ENCODE measurements at regions not wholly inside any gene's neighbourhood (a gene's known extent, or its start where the extent isn't known, plus 50 kb on each side); places are given as distances from the start of the nearest gene placed in this dataset.

DNA sequence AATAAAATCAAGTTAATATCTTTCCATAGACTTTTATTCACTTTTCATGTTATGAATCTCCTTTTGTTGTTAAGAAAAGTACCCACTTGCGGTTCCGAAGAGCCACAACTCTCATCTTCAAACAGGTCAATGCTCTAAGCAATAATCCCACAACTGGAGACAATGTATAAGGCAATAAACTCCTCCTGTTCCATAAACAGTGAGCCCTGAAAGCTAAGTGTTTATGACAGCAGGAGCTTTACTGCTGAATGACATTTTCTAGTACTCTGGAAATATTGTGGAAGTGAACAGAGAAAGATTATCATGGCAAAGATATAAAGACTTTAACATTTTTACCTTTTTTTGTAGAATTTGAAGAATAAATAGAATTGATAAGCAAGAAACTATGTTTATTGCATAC lies 213.5 kb upstream of the MBL2 start:
- Histone ChIP-seq H3K36me3 (ENCODE audit: control insufficient read depth, insufficient read depth, low read length) (no peaks in the 10 kb centered on the region; the same call in 1 of the 2 replicates), H3K9me3 (peaks cover under 1% of the 10 kb centered on the region), H3K27me3 (replicated peaks; ENCODE audit: control insufficient read depth, insufficient read depth, low read length) (no peaks in the 10 kb centered on the region), H3K4me3 (ENCODE audit: low read depth, low read length) (no peak overlapping the region), H3K4me1 (peaks cover 5% of the 10 kb centered on the region; the same call in 1 of the 2 replicates)
- peaks cover 6% of the 10 kb centered on the region for H3K4me1 Mint-ChIP-seq (ENCODE audit: low read depth, unreplicated experiment)
- DNase-seq, result no peak
- no peaks in the 10 kb centered on the region for H3K9me3 Mint-ChIP-seq (ENCODE audit: unreplicated experiment)
- ChIA-PET POLR2A (no interaction called here), CTCF (no interaction called here)
- H3K27me3 Mint-ChIP-seq (ENCODE audit: insufficient read depth, unreplicated experiment), result no peaks in the 10 kb centered on the region
- intact Hi-C loops (cut with micrococcal nuclease; ENCODE audit: unreplicated experiment), result no loop called here
- TF ChIP-seq CTCF (IDR thresholded peaks at IDR 0.05; ENCODE audit: insufficient read depth in 1 of 2, low read depth in 1 of 2, low read length in 1 of 2, severe bottlenecking in 1 of 2, unreplicated experiment in 1 of 2), result no peak
- no peak overlapping the region for H3K27ac Mint-ChIP-seq (ENCODE audit: unreplicated experiment)
- BruUV-seq (replicated peaks), result no TSS peak
- H3K36me3 Mint-ChIP-seq (ENCODE audit: insufficient read depth, unreplicated experiment), result peaks cover 8% of the 10 kb centered on the region
- H3K4me3 Mint-ChIP-seq (ENCODE audit: unreplicated experiment), result no peak overlapping the region

DNA sequence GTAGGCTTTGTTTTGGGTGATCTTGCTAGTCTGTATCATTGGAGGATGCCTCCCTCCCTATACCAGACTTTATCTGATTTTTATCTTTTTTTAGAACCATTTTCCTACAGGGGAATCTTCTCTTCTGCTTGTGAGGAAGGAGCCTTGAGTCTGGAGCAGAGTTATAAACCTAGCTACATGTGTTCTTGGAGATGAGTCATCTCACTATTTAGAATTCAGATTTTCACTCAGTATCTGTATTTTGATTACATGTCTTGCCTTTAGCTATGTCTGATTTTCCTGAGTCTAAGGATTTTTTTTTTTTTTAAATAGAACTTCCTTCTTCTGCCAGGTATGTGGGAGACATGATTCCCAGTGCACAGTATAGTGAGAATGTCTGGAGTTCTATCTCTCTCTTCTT lies 211.6 kb upstream of the MBL2 start:
- no peak for TF ChIP-seq CTCF (IDR thresholded peaks at IDR 0.05; ENCODE audit: insufficient read depth in 1 of 2, low read depth in 1 of 2, low read length in 1 of 2, severe bottlenecking in 1 of 2, unreplicated experiment in 1 of 2)
- CTCF ChIA-PET, result no interaction called here
- Histone ChIP-seq H3K4me1 (peaks cover 5% of the 10 kb centered on the region; the same call in 1 of the 2 replicates), H3K9me3 (no peaks in the 10 kb centered on the region; the same call in 1 of the 2 replicates), H3K4me3 (ENCODE audit: low read depth, low read length) (no peak overlapping the region), H3K36me3 (ENCODE audit: control insufficient read depth, insufficient read depth, low read length) (no peaks in the 10 kb centered on the region; the same call in 1 of the 2 replicates), H3K27me3 (replicated peaks; ENCODE audit: control insufficient read depth, insufficient read depth, low read length) (no peaks in the 10 kb centered on the region)
- BruUV-seq (replicated peaks), result no TSS peak
- Mint-ChIP-seq H3K4me1 (ENCODE audit: low read depth, unreplicated experiment) (peaks cover 10% of the 10 kb centered on the region), H3K36me3 (ENCODE audit: insufficient read depth, unreplicated experiment) (no peaks in the 10 kb centered on the region), H3K27me3 (ENCODE audit: insufficient read depth, unreplicated experiment) (no peaks in the 10 kb centered on the region), H3K9me3 (ENCODE audit: unreplicated experiment) (no peaks in the 10 kb centered on the region), H3K4me3 (ENCODE audit: unreplicated experiment) (no peak overlapping the region), H3K27ac (ENCODE audit: unreplicated experiment) (no peak overlapping the region)
- POLR2A ChIA-PET, result no interaction called here
- intact Hi-C loops (cut with micrococcal nuclease; ENCODE audit: unreplicated experiment), result no loop called here
- no peak for DNase-seq

DNA sequence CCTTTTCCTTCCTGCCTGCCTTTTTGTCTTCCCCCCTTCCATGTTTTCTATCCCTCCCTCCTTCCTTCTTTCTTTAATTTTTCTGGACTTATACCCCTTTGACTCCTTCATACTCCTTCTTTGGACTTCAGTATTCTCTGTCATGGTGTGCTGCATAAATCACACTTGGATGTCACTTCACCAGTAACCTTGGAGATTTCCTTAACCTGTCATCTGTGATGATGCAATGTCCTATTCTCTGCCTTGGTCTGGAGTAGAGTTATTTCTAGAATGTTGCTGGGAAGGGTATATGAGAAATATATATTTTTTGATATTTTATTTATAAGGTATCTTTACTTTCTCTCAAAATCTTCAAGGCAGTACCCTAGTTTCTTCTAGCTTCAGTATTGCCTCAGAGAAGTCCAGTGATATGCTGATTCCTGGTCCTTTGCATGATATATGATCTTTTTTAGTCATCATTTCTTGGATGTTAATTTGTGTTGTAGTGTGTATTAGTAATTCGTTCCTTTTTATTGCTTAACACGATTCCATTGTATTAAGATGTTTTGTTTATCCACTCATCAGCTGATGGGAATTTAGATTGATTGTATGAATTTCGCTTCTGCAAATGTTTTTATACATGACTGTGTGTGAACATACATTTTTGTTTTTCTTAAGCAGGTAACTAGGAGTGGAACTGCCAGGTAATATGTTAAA lies 206.9 kb upstream of the MBL2 start:
- Histone ChIP-seq H3K9me3 (no peaks in the 10 kb centered on the region), H3K4me1 (peaks cover 7% of the 10 kb centered on the region), H3K27me3 (replicated peaks; ENCODE audit: control insufficient read depth, insufficient read depth, low read length) (no peaks in the 10 kb centered on the region), H3K4me3 (ENCODE audit: low read depth, low read length) (no peak overlapping the region), H3K36me3 (ENCODE audit: control insufficient read depth, insufficient read depth, low read length) (no peaks in the 10 kb centered on the region)
- no peak for TF ChIP-seq CTCF (IDR thresholded peaks at IDR 0.05; ENCODE audit: insufficient read depth in 1 of 2, low read depth in 1 of 2, low read length in 1 of 2, severe bottlenecking in 1 of 2, unreplicated experiment in 1 of 2)
- no TSS peak for BruUV-seq (replicated peaks)
- H3K9me3 Mint-ChIP-seq (ENCODE audit: unreplicated experiment), result peaks cover 2% of the 10 kb centered on the region
- no peak overlapping the region for H3K4me3 Mint-ChIP-seq (ENCODE audit: unreplicated experiment)
- H3K36me3 Mint-ChIP-seq (ENCODE audit: insufficient read depth, unreplicated experiment), result peaks cover 2% of the 10 kb centered on the region
- POLR2A ChIA-PET, result no interaction called here
- CTCF ChIA-PET, result no interaction called here
- peaks cover 26% of the 10 kb centered on the region for H3K4me1 Mint-ChIP-seq (ENCODE audit: low read depth, unreplicated experiment)
- intact Hi-C loops (cut with micrococcal nuclease; ENCODE audit: unreplicated experiment), result no loop called here
- no peak overlapping the region for H3K27ac Mint-ChIP-seq (ENCODE audit: unreplicated experiment)
- DNase-seq, result no peak
- no peaks in the 10 kb centered on the region for H3K27me3 Mint-ChIP-seq (ENCODE audit: insufficient read depth, unreplicated experiment)
